K562 (cell line): ENCODE measurements at regions not wholly inside any gene's neighbourhood (a gene's known extent, or its start where the extent isn't known, plus 50 kb on each side); places are given as distances from the start of the nearest gene placed in this dataset.

Source experiments
- ATAC-seq: fragments of 200-7000 bp; cut with Tn5 transposase; 3 replicates; pipeline ENCODE4 v1.9.1; 2020; ENCODE audit warnings: moderate library complexity
- BruUV-seq: library from RNA; stranded (reverse); fragments of 400-500 nt; replicated peaks from 2 replicates; lab custom pipeline; 2021; lab: Mats Ljungman, UMichigan
- CTCF ChIA-PET: fragments of 300-600 bp; formaldehyde crosslinking; extraction: SDS; loops from one replicate; lab custom pipeline; 2021; ENCODE audit warnings: low intra/inter-chr PET ratio; lab: Yijun Ruan, JAX
- POLR2A ChIA-PET: fragments of 300-600, 350-650 bp; sonication (Branson Sonifier 250); formaldehyde crosslinking; extraction: SDS; loops from one replicate; lab custom pipeline; 2021; ENCODE audit warnings: antibody characterized with exemption, inconsistent platforms; lab: Yijun Ruan, JAX
- DNase-seq, 4 experiments: peaks; one replicate each; pipeline versions ENCODE4 v3.0.0 to v3.0.0-alpha.2; 2011 to 2018; ENCODE audit warnings: low spot score in 3 of 4, mixed read lengths in 3 of 4; ENCODE audit errors: extremely low read depth in 1 of 4
- FAIRE-seq: peaks from 2 replicates; lab custom pipeline; 2011; peaks lifted over from hg19 to GRCh38; lab: Jason Lieb, UNC
- H2AFZ ChIP-seq: 2 replicates; pipeline ENCODE4 v1.6.0; 2011; ENCODE audit warnings: low read depth, low read length, control low read depth, inconsistent platforms
- H3K27ac ChIP-seq: fragments of 200-600 bp; 3 replicates; pipeline ENCODE4 v1.8.0; 2011; ENCODE audit warnings: low read depth, mild to moderate bottlenecking, control low read depth, inconsistent platforms, low read length, moderate library complexity, mixed read lengths; ENCODE audit errors: extremely low read depth
- H3K27me3 ChIP-seq, 2 experiments: fragments of 300-600 bp in 1 of 2; 2 replicates in 1 of 2; 3 replicates in 1 of 2; pipeline versions ENCODE4 v1.6.0 to v1.8.0; 2011; ENCODE audit warnings: inconsistent platforms in 2 of 2, low read length in 2 of 2, mild to moderate bottlenecking in 1 of 2, mixed read lengths in 1 of 2, moderate library complexity in 1 of 2; ENCODE audit not compliant: control insufficient read depth in 2 of 2, insufficient read depth in 2 of 2
- H3K36me3 ChIP-seq: fragments of 300-600 bp; 3 replicates; pipeline ENCODE4 v1.8.0; 2011; ENCODE audit warnings: mild to moderate bottlenecking, low read length, inconsistent platforms; ENCODE audit not compliant: control insufficient read depth, insufficient read depth
- H3K4me1 ChIP-seq, 2 experiments: fragments of 200-600 bp in 1 of 2; replicated peaks in 1 of 2; 2 replicates in 1 of 2; 3 replicates in 1 of 2; pipeline versions ENCODE4 v1.5.1 to v1.8.0; 2011; ENCODE audit warnings: inconsistent platforms in 2 of 2, low read length in 2 of 2, mild to moderate bottlenecking in 1 of 2, mixed read lengths in 1 of 2, moderate library complexity in 1 of 2; ENCODE audit not compliant: control insufficient read depth in 2 of 2, insufficient read depth in 2 of 2
- H3K4me2 ChIP-seq: 2 replicates; pipeline ENCODE4 v1.6.1; 2011; ENCODE audit warnings: low read length, control low read depth, inconsistent platforms, mixed read lengths; ENCODE audit not compliant: insufficient read depth
- H3K4me3 ChIP-seq: fragments of 200-600 bp; sonication (generic), shearing (Covaris generic); 2 replicates; pipeline ENCODE4 v1.5.1; 2016; ENCODE audit warnings: control low read depth, inconsistent platforms
- H3K79me2 ChIP-seq: fragments of 200-600 bp; 3 replicates; pipeline ENCODE4 v1.8.0; 2011; ENCODE audit warnings: low read length, inconsistent platforms; ENCODE audit not compliant: control insufficient read depth, insufficient read depth
- H3K9ac ChIP-seq, 2 experiments: 2 replicates each; pipeline versions ENCODE4 v1.6.0 to v1.6.1; 2011; ENCODE audit warnings: low read depth in 2 of 2, low read length in 2 of 2, control low read depth in 1 of 2, inconsistent platforms in 1 of 2, mild to moderate bottlenecking in 1 of 2, mixed read lengths in 1 of 2; ENCODE audit not compliant: insufficient read depth in 1 of 2
- H3K9me1 ChIP-seq: one replicate; pipeline ENCODE4 v1.6.0; 2011; ENCODE audit warnings: inconsistent platforms, mild to moderate bottlenecking, low read length, moderate library complexity; ENCODE audit not compliant: control insufficient read depth, insufficient read depth
- H3K9me3 ChIP-seq: replicated peaks from 2 replicates; pipeline ENCODE4 v1.5.1; 2011; ENCODE audit warnings: low read depth, low read length, inconsistent platforms; ENCODE audit not compliant: control insufficient read depth, insufficient read depth
- H4K20me1 ChIP-seq: replicated peaks from 2 replicates; pipeline ENCODE4 v1.6.1; 2011; ENCODE audit warnings: low read length, inconsistent platforms, mixed read lengths; ENCODE audit not compliant: control insufficient read depth, insufficient read depth
- CCAR2 ChIP-seq: fragments of 200-400 bp; formaldehyde crosslinking; IDR thresholded peaks from 2 replicates; pipeline ENCODE4 v1.6.1; 2017; ENCODE audit warnings: mild to moderate bottlenecking, low read depth, low read length
- CEBPB ChIP-seq: fragments of 450-650 bp; IDR thresholded peaks from 2 replicates; pipeline ENCODE4 v1.6.1; 2016; ENCODE audit warnings: missing genetic modification characterization, missing compliant biosample characterization
- CREB3L1 ChIP-seq: fragments of 450-650 bp; IDR thresholded peaks from 2 replicates; pipeline ENCODE4 v1.6.1; 2014; ENCODE audit warnings: low read depth, mild to moderate bottlenecking, moderate library complexity, borderline replicate concordance
- MEF2A ChIP-seq: IDR thresholded peaks from 2 replicates; pipeline ENCODE4 v1.6.1; 2011; ENCODE audit warnings: low read depth, mild to moderate bottlenecking, low read length, moderate library complexity; ENCODE audit not compliant: control insufficient read depth
- NR1H2 ChIP-seq: sonication (generic); formaldehyde crosslinking; IDR thresholded peaks from 2 replicates; pipeline ENCODE4 v1.4.0; 2020; ENCODE audit warnings: mild to moderate bottlenecking, missing genetic modification reagents
- NR4A1 ChIP-seq, 2 experiments: fragments of 250-450 bp in 1 of 2; fragments of 450-650 bp in 1 of 2; sonication (Bioruptor Pico) in 1 of 2; IDR thresholded peaks; 2 replicates each; pipeline versions ENCODE4 v1.4.0 to v1.6.1; 2016 to 2020; ENCODE audit warnings: mild to moderate bottlenecking in 2 of 2, missing compliant biosample characterization in 1 of 2, missing genetic modification characterization in 1 of 2, moderate library complexity in 1 of 2
- SAFB ChIP-seq: fragments of 200-400 bp; formaldehyde crosslinking; IDR thresholded peaks from 2 replicates; pipeline ENCODE4 v1.6.1; 2017; ENCODE audit warnings: low read depth, low read length, borderline replicate concordance
- SAP30 ChIP-seq: fragments of 200-600 bp; sonication (generic); IDR thresholded peaks from 2 replicates; pipeline ENCODE4 v1.6.1; 2012; ENCODE audit warnings: borderline replicate concordance, low read depth, mild to moderate bottlenecking, moderate library complexity, low read length, control low read depth, inconsistent platforms; ENCODE audit not compliant: insufficient read depth, poor library complexity, severe bottlenecking
- SIN3B ChIP-seq: fragments of 450-650 bp; IDR thresholded peaks from 2 replicates; pipeline ENCODE4 v1.6.1; 2017; ENCODE audit warnings: low read depth, mild to moderate bottlenecking, moderate library complexity
- SMARCE1 ChIP-seq: fragments of 450-650 bp; IDR thresholded peaks from 2 replicates; pipeline ENCODE4 v1.7.1; 2016; ENCODE audit warnings: mild to moderate bottlenecking
- U2AF1 ChIP-seq: fragments of 200-400 bp; formaldehyde crosslinking; optimal IDR thresholded peaks from 2 replicates; pipeline ENCODE3; 2017; ENCODE audit warnings: mild to moderate bottlenecking, low read depth, low read length, moderate library complexity
- ZNF311 ChIP-seq: fragments of 250-450 bp; sonication (Bioruptor Pico); IDR thresholded peaks from 2 replicates; pipeline ENCODE4 v1.4.0; 2020; ENCODE audit warnings: mild to moderate bottlenecking, moderate library complexity
- in situ Hi-C: fragments of 300-500 bp; cut with MboI; formaldehyde crosslinking; loops from 4 replicates; pipeline ENCODE4 v1.15.0; 2018; ENCODE audit warnings: inconsistent platforms, mixed read lengths
- intact Hi-C: fragments of 100-400 bp; cut with micrococcal nuclease; formaldehyde crosslinking; loops from 2 replicates; pipeline ENCODE4 v1.14.2; 2022
- TF ChIP-seq, protein P1 (sequence below), 2 experiments: fragments of 450-650 bp in 1 of 2; sonication (generic) in 1 of 2; formaldehyde crosslinking in 1 of 2; IDR thresholded peaks in 1 of 2; conservative IDR thresholded peaks in 1 of 2; 2 replicates each; pipeline versions ENCODE4 v1.6.1 to v1.8.1; 2016 to 2023; ENCODE audit warnings: mild to moderate bottlenecking in 2 of 2, moderate library complexity in 2 of 2, inconsistent platforms in 1 of 2, missing genetic modification reagents in 1 of 2

DNA sequence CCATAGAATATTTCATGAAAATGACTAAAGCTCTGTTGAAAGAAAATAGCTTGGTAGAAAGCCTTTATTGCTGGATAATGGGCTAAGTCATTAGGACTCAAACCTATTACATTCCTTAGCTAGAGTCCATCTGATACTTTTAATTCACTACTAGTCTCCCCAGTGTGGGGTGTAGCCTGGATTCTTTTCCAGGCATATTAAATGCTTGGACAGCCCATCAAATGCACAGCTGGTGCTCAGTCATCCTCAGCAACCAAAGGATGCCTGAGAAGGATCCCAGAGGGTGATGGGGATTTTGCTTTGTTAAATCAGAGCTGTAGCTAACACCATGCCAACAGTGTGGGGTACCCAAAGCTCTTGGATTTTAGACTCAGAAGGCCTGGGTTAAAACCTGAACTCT is 153.5 kb downstream of the DLEU7 start:
- no peak overlapping the region for H3K4me3 ChIP-seq
- H3K79me2 ChIP-seq = no peaks in the 10 kb centered on the region
- no peak overlapping the region for H3K4me2 ChIP-seq
- ATAC-seq (no peak), FAIRE-seq (no peak), DNase-seq (no peak)
- no TSS peak for BruUV-seq
- TF ChIP-seq SAFB = no peak
- TF ChIP-seq SMARCE1 = no peak
- TF ChIP-seq ZNF311 (CRISPR knock-in tag) = no peak
- no peak for TF ChIP-seq MEF2A
- TF ChIP-seq SIN3B = no peak
- no peak for TF ChIP-seq U2AF1
- no peak for TF ChIP-seq CEBPB
- TF ChIP-seq, protein P1, sequence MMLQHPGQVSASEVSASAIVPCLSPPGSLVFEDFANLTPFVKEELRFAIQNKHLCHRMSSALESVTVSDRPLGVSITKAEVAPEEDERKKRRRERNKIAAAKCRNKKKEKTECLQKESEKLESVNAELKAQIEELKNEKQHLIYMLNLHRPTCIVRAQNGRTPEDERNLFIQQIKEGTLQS (IDR thresholded peaks at IDR 0.05) = no peak
- TF ChIP-seq, protein P1 (CRISPR knock-in tag; conservative IDR thresholded peaks at IDR 0.05) = no peak
- TF ChIP-seq CCAR2 = no peak
- no peak for TF ChIP-seq NR4A1 (CRISPR knock-in tag; IDR thresholded peaks at IDR 0.05)
- TF ChIP-seq NR4A1 (tag; IDR thresholded peaks at IDR 0.05) = no peak
- TF ChIP-seq NR1H2 = no peak
- no peak for TF ChIP-seq CREB3L1
- no peak for TF ChIP-seq SAP30
- no peaks in the 10 kb centered on the region for H3K9me1 ChIP-seq
- H3K27me3 ChIP-seq = no peaks in the 10 kb centered on the region
- in situ Hi-C loops = no loop called here
- no peaks in the 10 kb centered on the region for H3K36me3 ChIP-seq
- POLR2A ChIA-PET = no interaction called here
- H3K9ac ChIP-seq = no peak overlapping the region
- H4K20me1 ChIP-seq = 0 out of 2 replicates have a peak, but pooled peaks cover 3% of the 10 kb centered on the region
- CTCF ChIA-PET = no interaction called here
- no peaks in the 10 kb centered on the region for H3K9me3 ChIP-seq
- H3K4me1 ChIP-seq = peaks cover 0 to 13% of the 10 kb centered on the region in 2 experiments; a peak in 4 of 5 replicates
- intact Hi-C loops = no loop called here
- no peak overlapping the region for H3K27ac ChIP-seq
- H2AFZ ChIP-seq = no peak overlapping the region
